HEK293T (cell line): ENCODE measurements at regions not wholly inside any gene's neighbourhood (a gene's known extent, or its start where the extent isn't known, plus 50 kb on each side); places are given as distances from the start of the nearest gene placed in this dataset.

Experiments
- CTCF ChIA-PET: fragments of 350-600 bp; formaldehyde crosslinking; extraction: SDS; loops from one replicate; lab custom pipeline; 2021; ENCODE audit warnings: antibody characterized with exemption, inconsistent platforms; lab: Yijun Ruan, JAX
- POLR2A ChIA-PET: fragments of 350-600 bp; formaldehyde crosslinking; extraction: SDS; loops from one replicate; lab custom pipeline; 2020; ENCODE audit warnings: antibody characterized with exemption, inconsistent platforms; lab: Yijun Ruan, JAX
- DNase-seq: peaks from one replicate; pipeline ENCODE4 v3.0.0; 2012; ENCODE audit warnings: mixed read lengths; ENCODE audit errors: extremely low spot score
- ARNT ChIP-seq: fragments of 450-650 bp; IDR thresholded peaks from 2 replicates; pipeline ENCODE4 v1.6.1; 2017; ENCODE audit warnings: mild to moderate bottlenecking
- BHLHE40 ChIP-seq: fragments of 450-650 bp; IDR thresholded peaks from 2 replicates; pipeline ENCODE4 v1.6.1; 2016; ENCODE audit warnings: mild to moderate bottlenecking, moderate library complexity, borderline replicate concordance
- CTBP1 ChIP-seq: fragments of 450-650 bp; IDR thresholded peaks from 2 replicates; pipeline ENCODE4 v1.6.1; 2016; ENCODE audit warnings: borderline replicate concordance
- ELF4 ChIP-seq: fragments of 450-650 bp; IDR thresholded peaks from 2 replicates; pipeline ENCODE4 v1.6.1; 2017; ENCODE audit warnings: antibody characterized with exemption
- FOXA1 ChIP-seq: fragments of 450-650 bp; IDR thresholded peaks from 2 replicates; pipeline ENCODE4 v1.6.1; 2016; ENCODE audit warnings: mild to moderate bottlenecking
- FOXK2 ChIP-seq: fragments of 450-650 bp; IDR thresholded peaks from 2 replicates; pipeline ENCODE4 v1.6.1; 2016; ENCODE audit warnings: mild to moderate bottlenecking
- FOXM1 ChIP-seq: fragments of 450-650 bp; IDR thresholded peaks from 2 replicates; pipeline ENCODE4 v1.6.1; 2017; ENCODE audit warnings: mild to moderate bottlenecking, borderline replicate concordance
- HDGF ChIP-seq: fragments of 450-650 bp; IDR thresholded peaks from 2 replicates; pipeline ENCODE4 v1.6.1; 2017; ENCODE audit warnings: antibody characterized with exemption, borderline replicate concordance
- L3MBTL2 ChIP-seq: fragments of 450-650 bp; conservative IDR thresholded peaks from 2 replicates; pipeline ENCODE4 v1.6.1; 2016; ENCODE audit warnings: mild to moderate bottlenecking
- LEF1 ChIP-seq: fragments of 450-650 bp; IDR thresholded peaks from 2 replicates; pipeline ENCODE4 v1.6.1; 2017; ENCODE audit warnings: mild to moderate bottlenecking, borderline replicate concordance
- NFRKB ChIP-seq: fragments of 450-650 bp; IDR thresholded peaks from 2 replicates; pipeline ENCODE4 v1.6.1; 2016; ENCODE audit warnings: mild to moderate bottlenecking, moderate library complexity
- SP1 ChIP-seq: fragments of 450-650 bp; IDR thresholded peaks from 2 replicates; pipeline ENCODE4 v1.6.1; 2017
- SUZ12 ChIP-seq: fragments of 450-650 bp; IDR thresholded peaks from 2 replicates; pipeline ENCODE4 v1.6.1; 2016; ENCODE audit warnings: mild to moderate bottlenecking
- TARDBP ChIP-seq: fragments of 450-650 bp; IDR thresholded peaks from 2 replicates; pipeline ENCODE4 v1.6.1; 2016
- ZNF384 ChIP-seq: fragments of 450-650 bp; IDR thresholded peaks from 2 replicates; pipeline ENCODE4 v1.6.1; 2016
- TF ChIP-seq, protein P1 (sequence below): fragments of 450-650 bp; IDR thresholded peaks from 2 replicates; pipeline ENCODE4 v1.6.1; 2016

DNA sequence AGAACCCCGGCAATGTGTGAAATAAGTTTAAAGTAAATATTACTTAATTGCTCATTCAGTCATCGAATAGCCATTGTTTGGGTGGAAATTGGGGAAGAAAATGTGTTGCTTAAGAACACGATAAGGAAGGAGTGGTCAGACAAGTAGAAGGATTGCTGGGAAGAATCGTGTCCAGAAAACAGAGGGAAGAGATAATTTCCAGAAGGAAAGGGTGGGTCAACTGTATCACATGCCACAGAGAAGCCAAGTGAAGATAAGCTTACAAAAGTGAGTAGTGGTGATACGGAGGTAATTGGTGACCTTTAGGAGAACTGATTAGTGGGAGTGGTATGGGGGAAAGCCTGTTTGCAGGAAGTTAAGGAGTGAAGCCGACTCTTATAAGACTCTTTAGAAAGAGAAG, 306.2 kb downstream of the SOX4 start:
- DNase-seq, result no peak
- POLR2A ChIA-PET, result no interaction called here
- no peak for TF ChIP-seq LEF1
- TF ChIP-seq ELF4, result no peak
- CTCF ChIA-PET, result no interaction called here

DNA sequence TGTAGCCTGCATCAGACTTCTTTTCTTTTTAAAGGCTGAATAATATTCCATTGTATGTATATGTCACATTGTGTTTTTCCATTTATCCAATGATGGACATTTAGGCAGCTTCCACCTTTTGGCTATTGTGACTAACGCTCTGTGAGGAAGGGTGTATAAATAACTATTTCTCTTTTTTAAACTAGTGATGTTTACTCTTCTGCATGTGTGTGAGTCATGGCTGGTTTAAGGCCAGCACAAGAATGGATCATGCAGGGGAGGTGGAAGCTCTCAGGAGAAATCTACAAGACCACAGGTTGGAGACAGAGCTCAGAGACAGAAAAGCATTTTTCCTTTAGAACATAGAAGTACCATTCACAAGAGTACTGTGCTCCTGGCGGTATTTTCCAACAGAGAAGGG, 307.2 kb downstream of the SOX4 start:
- ChIA-PET POLR2A (no interaction called here), CTCF (no interaction called here)

DNA sequence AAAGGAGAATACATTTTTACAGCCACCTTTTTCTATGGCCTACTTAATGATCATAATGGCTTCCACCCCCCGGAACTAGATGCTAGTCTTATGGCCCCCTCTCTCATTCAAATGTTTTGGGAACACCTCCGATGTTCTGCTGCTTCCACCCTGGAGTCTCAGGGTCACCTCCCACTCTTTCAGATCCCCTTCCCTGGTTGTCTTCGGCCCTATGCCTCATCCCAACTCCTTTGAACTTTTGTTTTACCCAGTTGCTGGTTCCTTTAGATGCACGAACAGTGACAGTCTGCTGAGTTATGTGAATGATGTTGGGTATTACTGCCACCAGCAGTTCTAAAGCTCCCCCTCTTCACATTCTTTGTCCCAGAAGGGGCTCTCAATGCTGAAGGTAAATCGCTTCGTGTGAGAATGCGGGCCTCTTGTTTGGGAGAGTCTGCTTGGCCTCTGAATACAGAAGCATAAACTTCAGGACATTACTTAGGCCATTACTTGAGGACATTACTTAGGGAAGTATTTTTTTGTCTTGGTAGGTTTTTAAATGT, 309.1 kb downstream of the SOX4 start:
- ChIA-PET POLR2A (no interaction called here), CTCF (no interaction called here)
- TF ChIP-seq HDGF, result no peak
- no peak for TF ChIP-seq ZNF384
- TF ChIP-seq, protein P1, sequence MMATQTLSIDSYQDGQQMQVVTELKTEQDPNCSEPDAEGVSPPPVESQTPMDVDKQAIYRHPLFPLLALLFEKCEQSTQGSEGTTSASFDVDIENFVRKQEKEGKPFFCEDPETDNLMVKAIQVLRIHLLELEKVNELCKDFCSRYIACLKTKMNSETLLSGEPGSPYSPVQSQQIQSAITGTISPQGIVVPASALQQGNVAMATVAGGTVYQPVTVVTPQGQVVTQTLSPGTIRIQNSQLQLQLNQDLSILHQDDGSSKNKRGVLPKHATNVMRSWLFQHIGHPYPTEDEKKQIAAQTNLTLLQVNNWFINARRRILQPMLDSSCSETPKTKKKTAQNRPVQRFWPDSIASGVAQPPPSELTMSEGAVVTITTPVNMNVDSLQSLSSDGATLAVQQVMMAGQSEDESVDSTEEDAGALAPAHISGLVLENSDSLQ, result no peak
- TF ChIP-seq FOXA1, result no peak
- TF ChIP-seq FOXK2, result no peak
- no peak for TF ChIP-seq L3MBTL2
- no peak for TF ChIP-seq ARNT
- no peak for TF ChIP-seq NFRKB
- no peak for TF ChIP-seq BHLHE40
- no peak for DNase-seq

More for the DNA sequence above, 307.2 kb downstream of the SOX4 start:
- TF ChIP-seq ELF4 (no peak), SUZ12 (no peak), L3MBTL2 (no peak), CTBP1 (no peak)
- DNase-seq, result no peak

DNA sequence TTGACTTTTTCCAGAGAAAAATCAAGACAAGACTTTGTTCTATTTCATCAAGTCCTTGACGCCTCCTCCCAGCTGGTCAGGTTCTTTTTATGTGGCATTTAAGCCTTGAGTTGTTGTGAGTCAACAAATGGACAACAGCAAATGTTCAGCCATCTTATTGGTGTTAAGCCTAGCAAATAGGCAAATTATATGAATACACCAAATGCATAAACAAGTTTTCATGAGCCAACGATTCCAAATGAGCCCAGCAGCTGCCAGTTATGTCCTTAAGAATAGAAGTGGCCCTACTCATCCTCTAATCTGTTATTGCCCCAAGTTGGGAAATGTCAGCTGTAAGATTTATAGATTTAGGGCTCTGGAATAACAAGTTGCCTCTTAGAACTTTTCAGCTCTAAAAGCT, 312.0 kb downstream of the SOX4 start:
- CTCF ChIA-PET, result interaction anchor here (0.7 kb wide), 1 partner anchor 10 kb away, joined by 3 read pairs; no protein-coding TSS in a partner anchor
- DNase-seq, result no peak
- TF ChIP-seq, protein P1, result peak; percentile 23; the same call in 1 of the 2 replicates
- TF ChIP-seq L3MBTL2, result no peak
- no peak for TF ChIP-seq SP1
- POLR2A ChIA-PET, result no interaction called here

DNA sequence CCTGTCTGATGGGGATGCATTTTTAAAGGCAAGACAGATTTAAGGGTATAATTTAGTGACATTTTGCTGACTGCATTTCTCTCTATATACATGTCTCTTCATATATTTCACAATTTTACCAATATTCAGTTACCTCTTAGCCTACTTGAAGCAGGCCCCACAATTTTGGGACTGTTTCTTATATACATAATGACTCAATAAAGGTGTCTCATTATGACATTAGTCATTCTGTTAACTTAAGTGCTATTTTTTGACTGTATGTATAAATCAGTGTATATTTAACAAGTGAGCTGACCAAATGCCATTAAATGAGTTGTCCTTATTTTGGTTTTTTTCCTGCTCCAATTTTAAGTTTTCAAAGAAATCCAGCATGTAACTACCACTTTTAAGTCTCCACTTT, 313.3 kb downstream of the SOX4 start:
- DNase-seq, result no peak
- ChIA-PET CTCF (no interaction called here), POLR2A (no interaction called here)
- TF ChIP-seq CTBP1 (no peak), FOXA1 (no peak), LEF1 (no peak), BHLHE40 (no peak), ZNF384 (no peak), ARNT (no peak), HDGF (no peak), L3MBTL2 (no peak), FOXM1 (no peak), SUZ12 (no peak), ELF4 (no peak)
- TF ChIP-seq, protein P1, result no peak

DNA sequence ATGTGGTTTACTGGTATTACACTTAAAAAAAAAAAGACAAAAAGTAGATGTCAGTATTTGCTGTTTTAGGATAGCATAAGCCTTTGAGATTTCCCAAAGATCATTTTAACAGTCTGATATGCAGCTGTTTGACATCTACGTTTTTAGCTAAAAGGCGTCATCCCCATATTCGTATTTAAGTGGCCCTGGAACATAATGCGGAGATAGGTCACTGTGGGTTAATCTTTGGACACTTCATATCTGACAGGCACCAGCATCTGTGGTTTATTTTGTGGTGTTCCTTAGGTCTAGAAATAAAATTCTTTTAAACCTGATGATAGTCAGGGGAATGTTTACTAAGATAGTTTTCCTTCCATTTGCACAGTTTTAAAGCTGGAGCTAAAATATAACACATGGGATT, 313.7 kb downstream of the SOX4 start:
- POLR2A ChIA-PET, result no interaction called here
- DNase-seq, result no peak
- TF ChIP-seq ELF4, result no peak
- no peak for TF ChIP-seq TARDBP
- no peak for TF ChIP-seq SUZ12
- TF ChIP-seq FOXK2, result no peak
- no peak for TF ChIP-seq FOXA1
- no peak for TF ChIP-seq ARNT
- CTCF ChIA-PET, result no interaction called here

DNA sequence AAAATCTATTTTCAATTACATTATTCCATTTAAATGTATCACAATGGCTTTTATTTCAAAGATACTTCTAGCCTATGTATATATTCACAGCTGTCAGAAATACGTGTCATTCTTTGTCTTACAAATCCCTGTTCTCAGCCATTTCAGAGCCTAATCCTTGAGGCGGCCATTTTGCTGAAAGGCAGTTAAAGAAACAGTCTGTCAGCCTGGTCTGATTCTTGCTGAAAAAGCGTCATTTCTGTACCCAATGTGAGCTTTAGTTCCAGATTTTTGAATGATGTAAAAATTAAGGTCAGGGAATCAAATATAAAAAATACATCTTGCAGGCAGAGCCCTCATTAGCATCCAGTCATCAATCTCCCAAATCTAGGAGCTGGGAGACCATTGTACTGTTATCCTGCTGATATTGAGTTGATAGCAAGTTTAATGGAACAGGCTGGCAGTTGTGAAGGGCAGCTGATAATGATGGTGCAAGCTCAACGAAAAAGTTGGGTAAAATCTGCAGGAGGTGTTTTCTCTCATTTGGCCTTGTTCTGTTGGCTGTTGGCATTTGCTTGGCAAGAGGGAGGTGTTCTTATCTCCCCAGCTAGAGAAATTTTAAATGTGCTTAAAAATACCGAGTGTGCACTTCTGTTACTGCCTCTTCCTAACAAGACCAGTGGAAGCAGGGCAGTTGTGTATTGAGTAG, 314.8 kb downstream of the SOX4 start:
- CTCF ChIA-PET, result no interaction called here
- DNase-seq, result no peak

More for the DNA sequence above, 314.8 kb downstream of the SOX4 start:
- TF ChIP-seq BHLHE40 (no peak), TARDBP (no peak), NFRKB (no peak), CTBP1 (no peak), SUZ12 (no peak), LEF1 (no peak), ELF4 (no peak)
- TF ChIP-seq, protein P1, result no peak
- POLR2A ChIA-PET, result no interaction called here
